Activated T-helper 2 cell treated with anti-CD3 and anti-CD28 coated beads, Interferon-gamma antibody, Interleukin-2, Interleukin-4, amounts not matched to agents 10 μg/mL and 5 μg/mL and 100 μg/mL, durations not matched to agents 14 hours and 24 hours and 36 hours (primary cell): ENCODE measurements at regions not wholly inside any gene's neighbourhood (a gene's known extent, or its start where the extent isn't known, plus 50 kb on each side); places are given as distances from the start of the nearest gene placed in this dataset.

Experiments used
- DNase-seq: peaks from one replicate; pipeline ENCODE4 v3.0.0; 2021; ENCODE audit warnings: low spot score
- H3K27ac Mint-ChIP-seq: one replicate; pipeline ENCODE4 v1.8.0; 2021; ENCODE audit warnings: mixed read lengths
- H3K27me3 Mint-ChIP-seq: one replicate; pipeline ENCODE4 v1.8.0; 2021; ENCODE audit warnings: low read depth, mixed read lengths
- H3K36me3 Mint-ChIP-seq: one replicate; pipeline ENCODE4 v1.8.0; 2021; ENCODE audit warnings: low read depth, mixed read lengths
- H3K4me1 Mint-ChIP-seq: one replicate; pipeline ENCODE4 v1.8.0; 2021; ENCODE audit warnings: low read depth, mixed read lengths
- H3K4me3 Mint-ChIP-seq: one replicate; pipeline ENCODE4 v1.8.0; 2021; ENCODE audit warnings: low read depth, mild to moderate bottlenecking, moderate library complexity, mixed read lengths
- H3K9me3 Mint-ChIP-seq: one replicate; pipeline ENCODE4 v1.8.0; 2021; ENCODE audit warnings: mixed read lengths
- intact Hi-C: fragments of 100-400 bp; cut with micrococcal nuclease; formaldehyde crosslinking; loops from one replicate; pipeline ENCODE4 v1.15.1; 2023

DNA sequence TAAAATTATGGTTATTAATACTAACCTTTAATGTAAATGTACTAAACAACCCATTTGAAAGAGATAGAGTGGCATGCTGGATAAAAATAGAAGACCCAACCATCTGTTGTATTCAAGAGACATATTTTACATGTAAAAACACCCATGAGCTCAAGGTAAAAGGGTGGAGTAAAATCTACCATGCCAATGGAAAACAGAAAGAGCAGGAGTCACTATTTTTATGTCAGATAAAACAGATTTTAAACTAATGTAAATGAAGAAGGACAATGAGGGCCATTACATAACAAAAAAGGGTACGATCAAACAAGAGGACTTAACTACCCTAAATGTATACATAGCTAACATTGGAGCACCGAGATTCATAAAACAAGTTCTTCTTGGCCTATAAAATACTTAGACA is 66.3 kb downstream of the ITM2A start:
- no peak overlapping the region for H3K27ac Mint-ChIP-seq
- no peak for DNase-seq
- intact Hi-C loops = no loop called here
- H3K36me3 Mint-ChIP-seq = no peaks in the 10 kb centered on the region
- no peaks in the 10 kb centered on the region for H3K9me3 Mint-ChIP-seq
- H3K4me3 Mint-ChIP-seq = no peak overlapping the region
- no peaks in the 10 kb centered on the region for H3K4me1 Mint-ChIP-seq
- no peaks in the 10 kb centered on the region for H3K27me3 Mint-ChIP-seq

DNA sequence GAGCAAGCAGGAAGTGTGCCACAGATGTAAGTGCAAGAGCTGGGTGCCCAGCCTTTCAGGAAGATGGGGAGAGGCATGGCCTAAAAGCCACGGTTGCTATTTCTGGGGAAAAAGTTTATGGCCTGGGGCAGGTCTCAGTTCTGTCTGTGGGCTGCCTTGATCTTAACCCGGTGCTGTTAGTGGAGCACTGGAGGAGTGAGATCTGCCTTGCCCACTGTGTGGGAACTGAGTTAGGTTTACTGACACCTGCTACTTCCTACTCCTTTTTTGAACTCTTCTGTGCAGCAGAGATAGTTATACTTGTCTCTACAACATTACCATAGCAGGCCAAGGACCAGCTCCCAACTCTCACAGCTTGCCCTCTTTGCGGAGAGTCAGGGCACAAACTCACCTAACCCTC is 76.5 kb downstream of the ITM2A start:
- Mint-ChIP-seq H3K36me3 (no peaks in the 10 kb centered on the region), H3K4me1 (peaks cover 31% of the 10 kb centered on the region), H3K4me3 (no peak overlapping the region), H3K27me3 (no peaks in the 10 kb centered on the region), H3K27ac (no peak overlapping the region), H3K9me3 (no peaks in the 10 kb centered on the region)
- no peak for DNase-seq
- intact Hi-C loops = no loop called here

DNA sequence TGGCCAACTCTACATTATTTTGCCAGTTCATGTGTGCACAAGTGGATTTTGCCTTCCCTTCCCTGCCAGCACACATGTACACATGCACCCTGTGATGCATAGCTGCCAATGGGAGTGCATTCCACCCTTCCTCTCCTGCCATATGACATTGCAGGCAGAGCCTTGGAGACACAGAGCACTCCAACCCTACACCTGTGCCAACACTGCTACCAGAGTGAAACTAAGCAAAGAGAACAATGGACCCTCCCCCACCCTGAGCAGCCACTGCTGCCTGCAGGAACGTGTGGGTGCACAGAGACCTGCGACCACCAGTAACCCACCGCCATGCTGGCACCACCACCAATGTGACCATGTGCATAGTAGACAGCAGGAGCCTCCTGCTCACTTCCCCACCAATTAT is 78.4 kb downstream of the ITM2A start:
- no peak overlapping the region for H3K4me3 Mint-ChIP-seq
- H3K4me1 Mint-ChIP-seq = peaks cover 31% of the 10 kb centered on the region
- no peak overlapping the region for H3K27ac Mint-ChIP-seq
- H3K36me3 Mint-ChIP-seq = no peaks in the 10 kb centered on the region
- H3K27me3 Mint-ChIP-seq = no peaks in the 10 kb centered on the region
- intact Hi-C loops = no loop called here
- no peaks in the 10 kb centered on the region for H3K9me3 Mint-ChIP-seq
- DNase-seq = no peak

DNA sequence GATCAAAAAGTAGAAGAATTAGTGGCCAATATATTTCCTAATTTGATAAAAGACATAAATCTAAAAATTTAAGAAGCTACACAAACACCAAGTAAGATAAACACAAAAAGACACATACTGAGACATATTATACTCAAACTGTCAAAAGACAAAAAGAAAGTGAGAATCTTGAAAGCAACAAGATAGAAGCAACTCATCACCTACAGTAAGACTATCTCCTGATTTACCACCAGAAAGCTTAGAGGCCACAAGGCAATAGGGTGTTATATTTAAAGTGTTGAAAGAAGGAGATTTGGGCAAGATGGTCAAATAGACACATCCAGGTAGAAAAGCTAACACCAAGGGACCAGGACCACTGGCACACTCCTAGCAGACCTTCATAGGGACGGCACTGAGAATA is 79.4 kb downstream of the ITM2A start:
- Mint-ChIP-seq H3K4me1 (peaks cover 31% of the 10 kb centered on the region), H3K4me3 (peak overlapping the region; percentile 68), H3K27me3 (no peaks in the 10 kb centered on the region), H3K36me3 (no peaks in the 10 kb centered on the region), H3K27ac (peak overlapping the region; percentile 70), H3K9me3 (no peaks in the 10 kb centered on the region)
- intact Hi-C loops = no loop called here
- no peak for DNase-seq

- peaks cover 16% of the 10 kb centered on the region for H3K9me3 Mint-ChIP-seq
- intact Hi-C loops = no loop called here
- peaks cover 5% of the 10 kb centered on the region for H3K4me1 Mint-ChIP-seq
- H3K36me3 Mint-ChIP-seq = peaks cover 23% of the 10 kb centered on the region
- H3K27ac Mint-ChIP-seq = no peak overlapping the region
- no peak for DNase-seq
- no peaks in the 10 kb centered on the region for H3K27me3 Mint-ChIP-seq
- no peak overlapping the region for H3K4me3 Mint-ChIP-seq
Measured at GRCh38 chrX:79281775-79282174, 85.4 kb downstream of the ITM2A start.

GRCh38 chrX:79270401-79270800 is 96.7 kb downstream of the ITM2A start:
- peak; percentile 49 for DNase-seq
- intact Hi-C loops = loop anchor here (1.0 to 5.0 kb wide), 2 partner anchors 142 to 188 kb away; no protein-coding TSS in a partner anchor
- H3K36me3 Mint-ChIP-seq = no peaks in the 10 kb centered on the region
- no peak overlapping the region for H3K4me3 Mint-ChIP-seq
- no peaks in the 10 kb centered on the region for H3K9me3 Mint-ChIP-seq
- no peaks in the 10 kb centered on the region for H3K27me3 Mint-ChIP-seq
- no peak overlapping the region for H3K27ac Mint-ChIP-seq
- H3K4me1 Mint-ChIP-seq = peaks cover 24% of the 10 kb centered on the region

DNA sequence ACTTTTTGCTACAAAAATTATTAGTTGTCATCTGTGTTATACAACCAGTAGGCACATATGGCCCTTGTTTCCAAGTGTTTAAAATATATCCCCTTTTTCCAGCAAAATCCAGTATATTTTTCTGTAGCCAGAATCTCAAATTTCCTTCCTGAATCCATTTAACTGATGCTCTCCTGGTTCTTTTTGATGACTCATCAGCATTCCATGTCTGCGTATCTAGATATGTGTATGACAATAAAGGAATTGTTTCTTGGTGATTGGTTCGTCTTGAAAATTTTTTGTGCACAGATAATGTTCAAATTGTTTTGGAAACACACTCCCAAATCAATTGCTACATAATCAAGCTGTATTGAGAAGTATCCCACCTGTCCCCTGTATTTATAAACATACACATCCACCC is 98.3 kb downstream of the ITM2A start:
- Mint-ChIP-seq H3K27ac (no peak overlapping the region), H3K27me3 (no peaks in the 10 kb centered on the region), H3K9me3 (no peaks in the 10 kb centered on the region), H3K36me3 (no peaks in the 10 kb centered on the region), H3K4me1 (peaks cover 27% of the 10 kb centered on the region), H3K4me3 (no peak overlapping the region)
- intact Hi-C loops = no loop called here
- no peak for DNase-seq

DNA sequence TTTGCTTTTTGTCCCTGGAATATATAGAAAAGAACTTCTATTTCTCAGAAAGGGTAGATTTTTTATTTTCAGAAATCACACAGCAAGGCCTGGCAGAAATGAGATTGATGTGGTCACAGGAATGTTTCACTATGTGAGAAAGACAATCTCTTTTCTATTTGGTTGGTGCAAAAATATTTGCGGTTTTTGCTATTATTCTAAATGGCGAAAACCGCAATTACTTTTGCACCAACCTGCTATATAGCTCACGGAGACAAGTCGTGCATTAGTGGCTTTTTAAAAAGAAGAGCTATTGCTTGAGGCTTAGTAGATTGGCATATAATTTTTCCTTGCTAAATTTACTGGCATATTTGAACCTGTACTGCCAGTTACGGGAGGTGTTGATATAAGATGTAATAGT is 100.4 kb downstream of the ITM2A start:
- H3K27ac Mint-ChIP-seq = no peak overlapping the region
- no peaks in the 10 kb centered on the region for H3K9me3 Mint-ChIP-seq
- H3K4me1 Mint-ChIP-seq = peaks cover 40% of the 10 kb centered on the region
- no peak overlapping the region for H3K4me3 Mint-ChIP-seq
- no peak for DNase-seq
- intact Hi-C loops = no loop called here
- H3K27me3 Mint-ChIP-seq = no peaks in the 10 kb centered on the region
- peaks cover 3% of the 10 kb centered on the region for H3K36me3 Mint-ChIP-seq

DNA sequence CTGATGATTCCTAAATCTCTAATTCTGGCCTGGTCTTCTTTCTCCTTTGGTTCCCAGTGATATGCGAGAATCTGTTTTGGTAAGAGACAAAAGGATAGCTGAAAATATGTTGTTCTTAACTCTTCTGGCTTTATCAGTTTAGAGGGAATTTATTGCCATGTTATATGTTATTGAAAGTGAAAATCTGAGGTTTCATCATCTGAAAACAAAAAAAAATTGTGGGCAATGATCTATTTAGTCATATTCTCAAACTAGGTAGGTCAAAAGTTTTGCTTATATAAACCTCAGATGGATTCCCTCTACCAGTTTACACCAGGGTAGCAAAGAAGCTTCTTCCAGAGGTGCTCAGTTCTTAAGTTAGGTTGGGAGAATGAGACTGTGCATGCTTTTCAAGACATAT is 103.6 kb downstream of the ITM2A start:
- intact Hi-C loops = loop anchor here (5.0 kb wide), 4 partner anchors 104 to 931 kb away; partner anchors contain the start of gene ITM2A
- Mint-ChIP-seq H3K4me3 (peak overlapping the region; percentile 50), H3K9me3 (no peaks in the 10 kb centered on the region), H3K4me1 (peaks cover 54% of the 10 kb centered on the region), H3K36me3 (peaks cover 3% of the 10 kb centered on the region), H3K27me3 (no peaks in the 10 kb centered on the region), H3K27ac (peak overlapping the region; percentile 80)
- DNase-seq = no peak

DNA sequence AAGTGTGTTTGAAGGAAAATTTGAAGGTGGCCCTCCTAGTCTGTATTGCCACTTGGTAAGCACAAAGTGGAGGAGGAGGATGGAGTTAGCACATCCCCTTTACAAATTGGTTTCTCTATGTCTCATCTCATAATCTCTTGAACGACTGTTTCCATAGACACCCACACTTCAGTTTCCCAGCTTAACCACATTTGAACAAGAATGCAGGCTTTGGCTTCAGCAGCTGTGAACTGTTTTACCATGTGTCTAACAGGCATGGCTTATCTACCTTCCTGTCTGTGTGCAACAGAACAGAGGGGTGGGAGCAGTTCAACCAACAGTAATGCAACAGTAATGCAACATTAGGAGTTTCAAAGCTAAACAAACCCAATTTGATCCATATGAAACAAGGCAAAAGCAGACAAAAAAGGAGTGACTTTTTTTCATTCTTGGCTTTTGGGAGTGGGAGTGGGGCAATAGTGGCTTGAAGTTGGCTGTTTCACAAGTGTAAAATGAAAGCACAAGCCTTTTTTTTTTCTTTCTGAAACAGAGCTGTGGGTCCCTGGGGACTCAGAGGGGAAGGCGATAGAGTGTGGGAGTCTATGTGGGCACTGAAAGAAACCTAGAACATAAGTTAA is 108.0 kb downstream of the ITM2A start:
- H3K4me1 Mint-ChIP-seq = peaks cover 63% of the 10 kb centered on the region
- H3K27me3 Mint-ChIP-seq = no peaks in the 10 kb centered on the region
- H3K9me3 Mint-ChIP-seq = peaks cover 19% of the 10 kb centered on the region
- DNase-seq = peak; percentile 60
- H3K27ac Mint-ChIP-seq = peak overlapping the region; percentile 88
- intact Hi-C loops = loop anchor here (1.0 to 10.0 kb wide), 8 partner anchors 77 to 884 kb away; partner anchors contain the start of genes GPR174 and P2RY10
- H3K36me3 Mint-ChIP-seq = peaks cover 25% of the 10 kb centered on the region
- peak overlapping the region; percentile 68 for H3K4me3 Mint-ChIP-seq

GRCh38 chrX:79243691-79244090 is 99.2 kb downstream of the GPR174 start:
- Mint-ChIP-seq H3K27me3 (no peaks in the 10 kb centered on the region), H3K27ac (no peak overlapping the region), H3K4me1 (peaks cover 14% of the 10 kb centered on the region), H3K36me3 (peaks cover 46% of the 10 kb centered on the region), H3K4me3 (no peak overlapping the region), H3K9me3 (peaks cover 26% of the 10 kb centered on the region)
- DNase-seq = no peak
- intact Hi-C loops = no loop called here

DNA sequence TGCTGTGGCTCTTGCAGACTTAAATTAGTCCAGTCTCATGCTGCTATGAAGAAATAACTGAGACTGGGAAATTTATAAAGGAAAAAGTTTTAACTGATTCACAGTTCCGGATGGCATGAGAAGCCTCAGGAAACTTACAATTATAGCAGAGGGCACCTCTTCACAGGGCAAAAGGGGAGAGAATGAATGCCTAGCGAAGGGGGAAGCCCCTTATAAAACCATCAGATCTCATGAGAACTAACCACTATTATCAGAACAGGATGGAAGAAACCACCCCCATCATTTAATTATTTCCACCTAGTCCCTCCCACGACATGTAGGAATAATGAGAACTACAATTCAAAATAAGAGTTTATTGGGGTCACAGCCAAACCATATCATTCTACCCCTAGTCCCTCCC is 91.4 kb downstream of the GPR174 start:
- intact Hi-C loops = no loop called here
- Mint-ChIP-seq H3K27me3 (no peaks in the 10 kb centered on the region), H3K9me3 (peaks cover 18% of the 10 kb centered on the region), H3K4me1 (peaks cover 2% of the 10 kb centered on the region), H3K36me3 (peaks cover 62% of the 10 kb centered on the region), H3K4me3 (no peak overlapping the region), H3K27ac (no peak overlapping the region)
- DNase-seq = no peak

- H3K4me1 Mint-ChIP-seq = peaks cover 2% of the 10 kb centered on the region
- H3K27me3 Mint-ChIP-seq = no peaks in the 10 kb centered on the region
- intact Hi-C loops = no loop called here
- H3K9me3 Mint-ChIP-seq = peaks cover 29% of the 10 kb centered on the region
- peaks cover 35% of the 10 kb centered on the region for H3K36me3 Mint-ChIP-seq
- no peak overlapping the region for H3K27ac Mint-ChIP-seq
- no peak for DNase-seq
- no peak overlapping the region for H3K4me3 Mint-ChIP-seq
Measured at GRCh38 chrX:79231662-79232061, 87.2 kb downstream of the GPR174 start.
